WTC11 (cell line): ENCODE measurements at regions not wholly inside any gene's neighbourhood (a gene's known extent, or its start where the extent isn't known, plus 50 kb on each side); places are given as distances from the start of the nearest gene placed in this dataset.

Experiments
- CTCF ChIP-seq: fragments of 200-600 bp; IDR thresholded peaks from 2 replicates; pipeline ENCODE4 v1.8.0; 2022; ENCODE audit warnings: antibody characterized with exemption
- E2F1 ChIP-seq: sonication (generic); formaldehyde crosslinking; IDR thresholded peaks from 2 replicates; pipeline ENCODE4 v1.8.0; 2022; ENCODE audit warnings: mild to moderate bottlenecking, missing genetic modification reagents
- JUN ChIP-seq: sonication (generic); formaldehyde crosslinking; IDR thresholded peaks from 2 replicates; pipeline ENCODE4 v1.8.0; 2023; ENCODE audit warnings: mild to moderate bottlenecking, missing genetic modification reagents
- NFYB ChIP-seq: sonication (generic); formaldehyde crosslinking; conservative IDR thresholded peaks from 2 replicates; pipeline ENCODE4 v1.8.0; 2022; ENCODE audit warnings: low read depth, missing genetic modification reagents
- ZNF512 ChIP-seq: sonication (generic); formaldehyde crosslinking; IDR thresholded peaks from 2 replicates; pipeline ENCODE4 v1.8.1; 2022; ENCODE audit warnings: missing genetic modification reagents, borderline replicate concordance

GRCh38 chr5:128014578-128014977, 69.0 kb upstream of the SLC12A2 start:
- TF ChIP-seq E2F1 (CRISPR knock-in tag) (no peak), NFYB (CRISPR knock-in tag) (no peak), CTCF (no peak), JUN (CRISPR knock-in tag) (no peak), ZNF512 (CRISPR knock-in tag) (no peak)
